IPS DF 4.7 (cell line): ENCODE measurements at regions not wholly inside any gene's neighbourhood (a gene's known extent, or its start where the extent isn't known, plus 50 kb on each side); places are given as distances from the start of the nearest gene placed in this dataset.

Source experiments
- DNase-seq: peaks from one replicate; pipeline ENCODE4 v3.0.0-alpha.2; 2013; ENCODE audit warnings: low spot score; ENCODE audit errors: extremely low read depth

- DNase-seq, result no peak
Observed at GRCh38 chr6:16078064-16078463, 50.8 kb upstream of the MYLIP start.

- no peak for DNase-seq
Observed at GRCh38 chr6:16069671-16070070, 59.2 kb upstream of the MYLIP start.

GRCh38 chr6:16069222-16069621, 59.7 kb upstream of the MYLIP start:
- no peak for DNase-seq

GRCh38 chr6:16067568-16067967, 61.3 kb upstream of the MYLIP start:
- DNase-seq, result no peak

- peak; percentile 71 for DNase-seq
Observed at GRCh38 chr6:16064671-16065072, 64.2 kb upstream of the MYLIP start.

GRCh38 chr6:16063580-16063979, 65.3 kb upstream of the MYLIP start:
- DNase-seq, result no peak

- no peak for DNase-seq
Observed at GRCh38 chr6:16061818-16062217, 67.1 kb upstream of the MYLIP start.

- DNase-seq, result no peak
Observed at GRCh38 chr6:16060039-16060438, 68.8 kb upstream of the MYLIP start.

GRCh38 chr6:16059496-16059895, 69.4 kb upstream of the MYLIP start:
- no peak for DNase-seq

- no peak for DNase-seq
Observed at GRCh38 chr6:16058929-16059345, 69.9 kb upstream of the MYLIP start.

- DNase-seq, result no peak
Observed at GRCh38 chr6:16058201-16058928, 70.5 kb upstream of the MYLIP start.

GRCh38 chr6:16057446-16057845, 71.4 kb upstream of the MYLIP start:
- no peak for DNase-seq

- no peak for DNase-seq
Observed at GRCh38 chr6:16056263-16056870, 72.5 kb upstream of the MYLIP start.

- DNase-seq, result no peak
Observed at GRCh38 chr6:16055852-16056251, 73.0 kb upstream of the MYLIP start.

GRCh38 chr6:16049168-16049567, 79.7 kb upstream of the MYLIP start:
- no peak for DNase-seq

- DNase-seq, result no peak
Observed at GRCh38 chr6:16048221-16048620, 80.7 kb upstream of the MYLIP start.

GRCh38 chr6:16047435-16047990, 81.4 kb upstream of the MYLIP start:
- DNase-seq, result no peak

- DNase-seq, result no peak
Observed at GRCh38 chr6:16045238-16045637, 83.6 kb upstream of the MYLIP start.

- DNase-seq, result no peak
Observed at GRCh38 chr6:16044211-16044643, 84.7 kb upstream of the MYLIP start.

GRCh38 chr6:16043171-16044135, 85.4 kb upstream of the MYLIP start:
- no peak for DNase-seq

GRCh38 chr6:16042751-16043150, 86.1 kb upstream of the MYLIP start:
- no peak for DNase-seq

- DNase-seq, result no peak
Observed at GRCh38 chr6:16041327-16041726, 87.6 kb upstream of the MYLIP start.
